GM12872 (cell line): ENCODE measurements at regions not wholly inside any gene's neighbourhood (a gene's known extent, or its start where the extent isn't known, plus 50 kb on each side); places are given as distances from the start of the nearest gene placed in this dataset.

Experiments
- CTCF ChIP-seq: IDR thresholded peaks from 3 replicates; pipeline ENCODE4 v1.5.1; 2011; ENCODE audit warnings: low read depth, mild to moderate bottlenecking, low read length, moderate library complexity; ENCODE audit not compliant: insufficient read depth

GRCh38 chr22:48569476-48570233 is 1258.0 kb downstream of the BRD1 start:
- TF ChIP-seq CTCF = no peak

- no peak for TF ChIP-seq CTCF
These were observed 1258.8 kb downstream of the BRD1 start for GRCh38 chr22:48568736-48569330.

GRCh38 chr22:48567213-48567975 is 1260.3 kb downstream of the BRD1 start:
- no peak for TF ChIP-seq CTCF

GRCh38 chr22:48566741-48567140 is 1260.9 kb downstream of the BRD1 start:
- no peak for TF ChIP-seq CTCF

GRCh38 chr22:48565901-48566501 is 1261.7 kb downstream of the BRD1 start:
- no peak for TF ChIP-seq CTCF

- TF ChIP-seq CTCF = no peak
These were observed 1262.7 kb downstream of the BRD1 start for GRCh38 chr22:48564995-48565394.

- TF ChIP-seq CTCF = no peak
These were observed 1263.7 kb downstream of the BRD1 start for GRCh38 chr22:48563966-48564330.
